ENCODE measurements at regions not wholly inside any gene's neighbourhood (a gene's known extent, or its start where the extent isn't known, plus 50 kb on each side); places are given as distances from the start of the nearest gene placed in this dataset.

GRCh38 chr15:20346082-20346805, 195.4 kb downstream of the GOLGA6L6 start:
- FAIRE-seq (no peak), DNase-seq (ENCODE audit: low read depth in 1 of 2, low spot score in 2 of 2) (no peak)
- H3K36me3 ChIP-seq (ENCODE audit: control insufficient read depth in 2 of 4, insufficient read depth in 4 of 4, low read length in 3 of 4), result no peaks in the 10 kb centered on the region; a peak in 1 of 8 replicates
- H3K56ac ChIP-seq (replicated peaks; ENCODE audit: insufficient read length, low read depth, low read length), result no peak overlapping the region
- H3K14ac ChIP-seq (ENCODE audit: insufficient read length), result no peak overlapping the region
- no peak overlapping the region for H3K9ac ChIP-seq (replicated peaks in 1 of 4; ENCODE audit: extremely low read depth in 1 of 4, low read depth in 3 of 4, low read length in 3 of 4)
- H3K9me3 ChIP-seq (ENCODE audit: insufficient read depth in 2 of 2, low read depth in 1 of 2, low read length in 1 of 2), result peaks cover 42 to 98% of the 10 kb centered on the region in 2 experiments
- CTCF ChIA-PET (ENCODE audit: partially characterized antibody), result no interaction called here
- H4K20me1 ChIP-seq (replicated peaks in 1 of 2; ENCODE audit: control insufficient read depth in 1 of 2, insufficient read depth in 2 of 2, low read length in 2 of 2), result no peaks in the 10 kb centered on the region
- no peak overlapping the region for H4K5ac ChIP-seq (ENCODE audit: insufficient read length, low read depth, low read length)
- H2BK5ac ChIP-seq (ENCODE audit: low read depth, low read length), result no peak overlapping the region
- H4K8ac ChIP-seq (ENCODE audit: extremely low read depth, insufficient read depth, low read length), result no peak overlapping the region
- H3K79me2 ChIP-seq (ENCODE audit: control insufficient read depth in 1 of 2, insufficient read depth in 2 of 2, low read length in 2 of 2), result no peaks in the 10 kb centered on the region
- POLR2A ChIA-PET (ENCODE audit: partially characterized antibody), result no interaction called here
- no peak overlapping the region for H2BK15ac ChIP-seq (ENCODE audit: low read length)
- H2AK5ac ChIP-seq (ENCODE audit: low read depth, low read length), result no peak overlapping the region
- no peak for TF ChIP-seq CBX8 (IDR thresholded peaks at IDR 0.05; ENCODE audit: borderline replicate concordance, low read depth, low read length)
- TF ChIP-seq EP300 (IDR thresholded peaks at IDR 0.05; ENCODE audit: borderline replicate concordance in 1 of 2, low read depth in 2 of 2, low read length in 2 of 2), result no peak
- no peak for TF ChIP-seq SRF (IDR thresholded peaks at IDR 0.05; ENCODE audit: low read depth, low read length)
- TF ChIP-seq ASH2L (IDR thresholded peaks at IDR 0.05; ENCODE audit: low read length), result no peak
- no peak for TF ChIP-seq EGR1 (IDR thresholded peaks at IDR 0.05; ENCODE audit: borderline replicate concordance, low read depth, low read length)
- TF ChIP-seq KDM1A (IDR thresholded peaks at IDR 0.05; ENCODE audit: borderline replicate concordance, low read length), result no peak
- no peak for TF ChIP-seq POU5F1 (IDR thresholded peaks at IDR 0.05; ENCODE audit: low read depth, low read length)
- TF ChIP-seq SP4 (IDR thresholded peaks at IDR 0.05; ENCODE audit: low read length), result no peak
- no peak for TF ChIP-seq GTF2F1 (IDR thresholded peaks at IDR 0.05; ENCODE audit: borderline replicate concordance, low read depth, low read length)
- no peak for TF ChIP-seq TCF12 (IDR thresholded peaks at IDR 0.05; ENCODE audit: low read depth, low read length)
- TF ChIP-seq SIRT6 (IDR thresholded peaks at IDR 0.05; ENCODE audit: low read length), result no peak
- TF ChIP-seq CREB1 (IDR thresholded peaks at IDR 0.05), result no peak
- no peaks in the 10 kb centered on the region for H3K23me2 ChIP-seq (ENCODE audit: low read depth, low read length)
- 71% methylated on average over 4 of the region's 4 CpGs; no CpG with 5 or more reads in 1 of the 2 experiments for WGBS, 2 experiments (ENCODE audit: extremely low coverage in 1 of 2, insufficient coverage in 1 of 2, insufficient read length in 1 of 2, insufficient replicate concordance in 2 of 2, low coverage in 1 of 2, low lambda C conversion rate in 2 of 2, missing lambda C conversion rate in 1 of 2)
- no peak overlapping the region for H3K4me3 ChIP-seq (ENCODE audit: extremely low read depth in 1 of 4, insufficient read depth in 2 of 4, low read depth in 3 of 4, low read length in 4 of 4)
- H4K91ac ChIP-seq (replicated peaks; ENCODE audit: insufficient read length, low read length), result no peak overlapping the region
- no peak overlapping the region for H2BK12ac ChIP-seq (ENCODE audit: low read depth, low read length)
- no peaks in the 10 kb centered on the region for H3K4me1 ChIP-seq (replicated peaks in 1 of 4; ENCODE audit: control insufficient read depth in 3 of 4, insufficient read depth in 4 of 4, low read length in 3 of 4)
- no peak overlapping the region for H3K4ac ChIP-seq (replicated peaks; ENCODE audit: insufficient read length, low read depth, low read length)
- H3K79me1 ChIP-seq (ENCODE audit: low read depth, low read length), result no peaks in the 10 kb centered on the region
- no peak overlapping the region for H3K23ac ChIP-seq (ENCODE audit: insufficient read length)
- no peak overlapping the region for H3K27ac ChIP-seq (ENCODE audit: low read depth, low read length)
- H2AFZ ChIP-seq (ENCODE audit: low read length), result no peak overlapping the region
- H2BK20ac ChIP-seq (ENCODE audit: low read length), result no peak overlapping the region
- no peak overlapping the region for H2BK120ac ChIP-seq (replicated peaks; ENCODE audit: low read depth, low read length)
- no peak overlapping the region for H3K18ac ChIP-seq (ENCODE audit: extremely low read depth, low read length)
- no peaks in the 10 kb centered on the region for H3K27me3 ChIP-seq (replicated peaks in 1 of 4; ENCODE audit: control insufficient read depth in 3 of 4, extremely low read depth in 1 of 4, insufficient read depth in 3 of 4, low read length in 3 of 4)
- no peak overlapping the region for H3K4me2 ChIP-seq (ENCODE audit: insufficient read depth in 1 of 2, low read depth in 2 of 2, low read length in 2 of 2)
